MM.1S (cell line): ENCODE measurements at regions not wholly inside any gene's neighbourhood (a gene's known extent, or its start where the extent isn't known, plus 50 kb on each side); places are given as distances from the start of the nearest gene placed in this dataset.

Source experiments
- DNase-seq: peaks from one replicate; pipeline ENCODE4 v3.0.0-alpha.2; 2015
- H2AFZ ChIP-seq: fragments of 300-600 bp; sonication (generic); 2 replicates; pipeline ENCODE4 v1.6.0; 2016; ENCODE audit warnings: antibody characterized with exemption, low read length
- H3F3A ChIP-seq: fragments of 300-600 bp; sonication (generic); 2 replicates; pipeline ENCODE4 v1.6.1; 2016; ENCODE audit warnings: mild to moderate bottlenecking, antibody characterized with exemption, low read length, moderate library complexity, mixed read lengths; ENCODE audit not compliant: insufficient read depth
- H3K27ac ChIP-seq: fragments of 300-600 bp; sonication (generic); 2 replicates; pipeline ENCODE4 v1.5.1; 2016; ENCODE audit warnings: mild to moderate bottlenecking, low read length
- H3K27me3 ChIP-seq: fragments of 300-600 bp; sonication (generic); replicated peaks from 2 replicates; pipeline ENCODE4 v1.6.0; 2016; ENCODE audit warnings: low read length; ENCODE audit not compliant: insufficient read depth
- H3K36me3 ChIP-seq: fragments of 300-600 bp; sonication (generic); replicated peaks from 2 replicates; pipeline ENCODE4 v1.6.1; 2016; ENCODE audit warnings: mild to moderate bottlenecking, low read length, mixed read lengths; ENCODE audit not compliant: insufficient read depth
- H3K4me1 ChIP-seq: fragments of 300-600 bp; sonication (generic); 2 replicates; pipeline ENCODE4 v1.6.1; 2016; ENCODE audit warnings: low read length, mixed read lengths
- H3K4me2 ChIP-seq: fragments of 300-600 bp; sonication (generic); 2 replicates; pipeline ENCODE4 v1.6.0; 2016; ENCODE audit warnings: low read depth, low read length
- H3K4me3 ChIP-seq: fragments of 300-600 bp; sonication (generic); 2 replicates; pipeline ENCODE4 v1.5.1; 2016; ENCODE audit warnings: low read length, mixed read lengths
- H3K79me2 ChIP-seq: fragments of 300-600 bp; sonication (generic); 2 replicates; pipeline ENCODE4 v1.6.1; 2016; ENCODE audit warnings: mixed run types, low read length, mixed read lengths
- H3K9ac ChIP-seq: fragments of 300-600 bp; sonication (generic); 2 replicates; pipeline ENCODE4 v1.6.1; 2016; ENCODE audit warnings: low read length, mixed read lengths
- H3K9me2 ChIP-seq: fragments of 300-600 bp; sonication (generic); replicated peaks from 2 replicates; pipeline ENCODE4 v1.6.1; 2016; ENCODE audit warnings: mild to moderate bottlenecking, low read length, mixed read lengths; ENCODE audit not compliant: insufficient read depth
- H3K9me3 ChIP-seq: fragments of 300-600 bp; sonication (generic); replicated peaks from 2 replicates; pipeline ENCODE4 v1.6.1; 2016; ENCODE audit warnings: mild to moderate bottlenecking, low read length, mixed read lengths; ENCODE audit not compliant: insufficient read depth
- H4K20me1 ChIP-seq: fragments of 300-600 bp; sonication (generic); 2 replicates; pipeline ENCODE4 v1.6.1; 2016; ENCODE audit warnings: mild to moderate bottlenecking, low read length, moderate library complexity, mixed read lengths; ENCODE audit not compliant: insufficient read depth
- EZH2 ChIP-seq: fragments of 300-600 bp; sonication (generic); optimal IDR thresholded peaks from 2 replicates; pipeline ENCODE3; 2017; ENCODE audit warnings: low read depth, mild to moderate bottlenecking, antibody characterized with exemption, low read length, mixed read lengths
- EZH2phosphoT487 ChIP-seq: fragments of 300-600 bp; sonication (generic); IDR thresholded peaks from 2 replicates; pipeline ENCODE4 v1.6.1; 2018; ENCODE audit warnings: antibody characterized with exemption, low read length
- TF ChIP-seq, protein P1 (sequence below): fragments of 300-600 bp; sonication (generic); IDR thresholded peaks from 2 replicates; pipeline ENCODE4 v1.5.1; 2016; ENCODE audit warnings: antibody characterized with exemption, low read length, mixed read lengths

DNA sequence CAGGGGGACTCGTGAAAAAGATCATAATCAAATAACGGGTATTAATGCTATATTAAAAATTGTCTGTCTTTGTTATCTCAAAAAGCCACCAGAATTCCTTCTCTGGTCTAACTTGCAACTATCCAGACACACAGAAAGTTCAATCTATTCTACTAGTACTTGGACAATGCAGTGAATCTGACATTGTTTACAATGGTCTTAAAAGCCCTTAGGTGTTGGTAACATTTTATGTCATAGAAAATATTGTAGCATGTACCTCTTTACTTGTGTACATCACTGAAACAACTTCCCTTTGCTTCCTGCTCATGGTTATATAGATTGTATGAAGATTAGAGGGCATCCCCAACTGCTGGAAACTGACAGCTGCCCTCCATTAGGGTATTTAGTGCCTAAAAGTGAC, 71.1 kb upstream of the PPP3CA start:
- no peaks in the 10 kb centered on the region for H3K9me3 ChIP-seq
- no peak overlapping the region for H3K9ac ChIP-seq
- peak; percentile 8 for DNase-seq
- H3K4me2 ChIP-seq, result peak overlapping the region; percentile 64
- no peaks in the 10 kb centered on the region for H4K20me1 ChIP-seq
- H2AFZ ChIP-seq, result no peak overlapping the region
- H3K4me3 ChIP-seq, result peak overlapping the region; percentile 13; the same call in 1 of the 2 replicates
- H3K9me2 ChIP-seq, result no peaks in the 10 kb centered on the region
- peaks cover 31% of the 10 kb centered on the region for H3K4me1 ChIP-seq
- H3F3A ChIP-seq, result peaks cover 25% of the 10 kb centered on the region
- H3K79me2 ChIP-seq, result no peaks in the 10 kb centered on the region
- H3K36me3 ChIP-seq, result no peaks in the 10 kb centered on the region
- H3K27ac ChIP-seq, result peak overlapping the region; percentile 82; the same call in 1 of the 2 replicates
- TF ChIP-seq EZH2phosphoT487, result no peak
- TF ChIP-seq, protein P1, sequence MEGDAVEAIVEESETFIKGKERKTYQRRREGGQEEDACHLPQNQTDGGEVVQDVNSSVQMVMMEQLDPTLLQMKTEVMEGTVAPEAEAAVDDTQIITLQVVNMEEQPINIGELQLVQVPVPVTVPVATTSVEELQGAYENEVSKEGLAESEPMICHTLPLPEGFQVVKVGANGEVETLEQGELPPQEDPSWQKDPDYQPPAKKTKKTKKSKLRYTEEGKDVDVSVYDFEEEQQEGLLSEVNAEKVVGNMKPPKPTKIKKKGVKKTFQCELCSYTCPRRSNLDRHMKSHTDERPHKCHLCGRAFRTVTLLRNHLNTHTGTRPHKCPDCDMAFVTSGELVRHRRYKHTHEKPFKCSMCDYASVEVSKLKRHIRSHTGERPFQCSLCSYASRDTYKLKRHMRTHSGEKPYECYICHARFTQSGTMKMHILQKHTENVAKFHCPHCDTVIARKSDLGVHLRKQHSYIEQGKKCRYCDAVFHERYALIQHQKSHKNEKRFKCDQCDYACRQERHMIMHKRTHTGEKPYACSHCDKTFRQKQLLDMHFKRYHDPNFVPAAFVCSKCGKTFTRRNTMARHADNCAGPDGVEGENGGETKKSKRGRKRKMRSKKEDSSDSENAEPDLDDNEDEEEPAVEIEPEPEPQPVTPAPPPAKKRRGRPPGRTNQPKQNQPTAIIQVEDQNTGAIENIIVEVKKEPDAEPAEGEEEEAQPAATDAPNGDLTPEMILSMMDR, result no peak
- no peak for TF ChIP-seq EZH2
- H3K27me3 ChIP-seq, result no peaks in the 10 kb centered on the region

- no peak overlapping the region for H3K9ac ChIP-seq
- no peaks in the 10 kb centered on the region for H3K36me3 ChIP-seq
- H3K27ac ChIP-seq, result peak overlapping the region; percentile 82; the same call in 1 of the 2 replicates
- no peaks in the 10 kb centered on the region for H4K20me1 ChIP-seq
- peak overlapping the region; percentile 13; the same call in 1 of the 2 replicates for H3K4me3 ChIP-seq
- H3F3A ChIP-seq, result peaks cover 25% of the 10 kb centered on the region
- H2AFZ ChIP-seq, result no peak overlapping the region
- H3K27me3 ChIP-seq, result no peaks in the 10 kb centered on the region
- TF ChIP-seq EZH2 (no peak), EZH2phosphoT487 (no peak)
- TF ChIP-seq, protein P1, result no peak
- no peaks in the 10 kb centered on the region for H3K9me2 ChIP-seq
- H3K79me2 ChIP-seq, result no peaks in the 10 kb centered on the region
- peaks cover 31% of the 10 kb centered on the region for H3K4me1 ChIP-seq
- peak; percentile 63 for DNase-seq
- peak overlapping the region; percentile 64 for H3K4me2 ChIP-seq
- H3K9me3 ChIP-seq, result no peaks in the 10 kb centered on the region
Measured at GRCh38 chr4:101418055-101418454, 70.7 kb upstream of the PPP3CA start.

GRCh38 chr4:101417046-101417445, 69.7 kb upstream of the PPP3CA start:
- H4K20me1 ChIP-seq, result no peaks in the 10 kb centered on the region
- H2AFZ ChIP-seq, result no peak overlapping the region
- no peaks in the 10 kb centered on the region for H3K27me3 ChIP-seq
- no peak for TF ChIP-seq EZH2phosphoT487
- TF ChIP-seq, protein P1, result no peak
- TF ChIP-seq EZH2, result no peak
- no peak overlapping the region for H3K9ac ChIP-seq
- H3K27ac ChIP-seq, result no peak overlapping the region
- H3K9me3 ChIP-seq, result no peaks in the 10 kb centered on the region
- H3K9me2 ChIP-seq, result no peaks in the 10 kb centered on the region
- H3K4me3 ChIP-seq, result no peak overlapping the region
- H3K79me2 ChIP-seq, result no peaks in the 10 kb centered on the region
- no peak overlapping the region for H3K4me2 ChIP-seq
- peaks cover 25% of the 10 kb centered on the region for H3F3A ChIP-seq
- H3K36me3 ChIP-seq, result no peaks in the 10 kb centered on the region
- no peak for DNase-seq
- H3K4me1 ChIP-seq, result peaks cover 31% of the 10 kb centered on the region
